WTC11 (cell line): ENCODE measurements at regions not wholly inside any gene's neighbourhood (a gene's known extent, or its start where the extent isn't known, plus 50 kb on each side); places are given as distances from the start of the nearest gene placed in this dataset.

Source experiments
- SP1 ChIP-seq: sonication (generic); formaldehyde crosslinking; conservative IDR thresholded peaks from 2 replicates; pipeline ENCODE4 v1.8.1; 2022; ENCODE audit warnings: missing genetic modification reagents
- STAT6 ChIP-seq: sonication (generic); formaldehyde crosslinking; conservative IDR thresholded peaks from 2 replicates; pipeline ENCODE4 v1.8.1; 2023; ENCODE audit warnings: mild to moderate bottlenecking, low read depth, missing genetic modification reagents, moderate library complexity
- USF2 ChIP-seq: sonication (generic); formaldehyde crosslinking; IDR thresholded peaks from 2 replicates; pipeline ENCODE4 v1.8.1; 2023; ENCODE audit warnings: mild to moderate bottlenecking, missing genetic modification reagents, moderate library complexity
- TF ChIP-seq, protein P1 (sequence below): fragments of 200-600 bp; IDR thresholded peaks from 2 replicates; pipeline ENCODE4 v1.8.0; 2022; ENCODE audit warnings: antibody characterized with exemption
- TF ChIP-seq, protein P2 (sequence below): sonication (generic); formaldehyde crosslinking; conservative IDR thresholded peaks from 2 replicates; pipeline ENCODE4 v1.8.1; 2022; ENCODE audit warnings: mild to moderate bottlenecking, missing genetic modification reagents

DNA sequence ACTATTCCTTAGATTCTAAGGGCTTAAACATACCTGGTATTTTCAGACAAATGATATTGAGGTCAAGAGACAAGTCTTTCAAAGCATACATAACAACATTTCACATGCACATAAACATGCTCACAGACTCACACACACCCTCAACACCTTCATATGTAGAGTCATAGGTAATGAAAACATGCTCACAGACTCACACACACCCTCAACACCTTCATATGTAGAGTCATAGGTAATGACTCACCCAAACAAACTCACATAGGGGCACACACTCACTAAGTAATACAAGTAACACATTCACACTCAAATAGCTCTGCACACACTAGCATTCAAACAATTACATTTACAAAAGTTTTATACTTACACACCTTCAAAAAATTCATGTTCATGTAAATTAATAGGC lies 975.5 kb downstream of the TMEM121 start:
- TF ChIP-seq USF2 (CRISPR knock-in tag), result no peak
- TF ChIP-seq STAT6 (CRISPR knock-in tag), result no peak
- TF ChIP-seq, protein P1, sequence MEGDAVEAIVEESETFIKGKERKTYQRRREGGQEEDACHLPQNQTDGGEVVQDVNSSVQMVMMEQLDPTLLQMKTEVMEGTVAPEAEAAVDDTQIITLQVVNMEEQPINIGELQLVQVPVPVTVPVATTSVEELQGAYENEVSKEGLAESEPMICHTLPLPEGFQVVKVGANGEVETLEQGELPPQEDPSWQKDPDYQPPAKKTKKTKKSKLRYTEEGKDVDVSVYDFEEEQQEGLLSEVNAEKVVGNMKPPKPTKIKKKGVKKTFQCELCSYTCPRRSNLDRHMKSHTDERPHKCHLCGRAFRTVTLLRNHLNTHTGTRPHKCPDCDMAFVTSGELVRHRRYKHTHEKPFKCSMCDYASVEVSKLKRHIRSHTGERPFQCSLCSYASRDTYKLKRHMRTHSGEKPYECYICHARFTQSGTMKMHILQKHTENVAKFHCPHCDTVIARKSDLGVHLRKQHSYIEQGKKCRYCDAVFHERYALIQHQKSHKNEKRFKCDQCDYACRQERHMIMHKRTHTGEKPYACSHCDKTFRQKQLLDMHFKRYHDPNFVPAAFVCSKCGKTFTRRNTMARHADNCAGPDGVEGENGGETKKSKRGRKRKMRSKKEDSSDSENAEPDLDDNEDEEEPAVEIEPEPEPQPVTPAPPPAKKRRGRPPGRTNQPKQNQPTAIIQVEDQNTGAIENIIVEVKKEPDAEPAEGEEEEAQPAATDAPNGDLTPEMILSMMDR, result no peak
- TF ChIP-seq, protein P2, sequence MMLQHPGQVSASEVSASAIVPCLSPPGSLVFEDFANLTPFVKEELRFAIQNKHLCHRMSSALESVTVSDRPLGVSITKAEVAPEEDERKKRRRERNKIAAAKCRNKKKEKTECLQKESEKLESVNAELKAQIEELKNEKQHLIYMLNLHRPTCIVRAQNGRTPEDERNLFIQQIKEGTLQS (CRISPR knock-in tag), result no peak
- TF ChIP-seq SP1 (CRISPR knock-in tag), result no peak
